ENCODE measurements at regions not wholly inside any gene's neighbourhood (a gene's known extent, or its start where the extent isn't known, plus 50 kb on each side); places are given as distances from the start of the nearest gene placed in this dataset.

DNA sequence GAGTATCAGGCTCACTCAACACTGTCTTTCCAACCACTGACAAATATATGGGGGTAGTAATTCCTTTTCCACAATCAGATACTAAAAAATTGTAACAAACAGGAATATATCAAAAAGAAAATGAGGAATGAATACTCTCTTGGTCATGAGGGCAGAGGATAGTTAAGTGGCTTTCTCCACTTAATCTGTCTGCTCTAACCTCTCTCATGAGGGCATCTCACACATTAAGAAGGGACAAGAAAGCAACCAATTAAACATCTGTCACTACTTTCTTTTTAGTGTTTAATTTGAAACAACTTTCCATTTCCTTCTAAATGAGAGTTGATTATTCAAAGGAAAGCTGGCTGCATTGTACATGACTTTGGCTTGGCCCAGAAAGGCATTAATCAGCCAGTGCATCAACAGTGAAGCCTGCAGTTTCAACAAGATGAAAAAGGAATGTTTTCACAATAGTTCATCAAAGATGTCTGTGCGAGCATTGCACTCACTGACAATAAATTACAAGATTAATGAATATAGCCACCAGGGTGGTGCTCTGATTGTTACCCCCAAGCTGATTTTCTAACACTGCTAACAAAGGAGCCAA is 142.0 kb downstream of the SEC23A start:
- no peak for TF ChIP-seq RARB (CRISPR knock-in tag; IDR thresholded peaks at IDR 0.05)
- no peak for TF ChIP-seq POU6F1 (CRISPR knock-in tag; IDR thresholded peaks at IDR 0.05; ENCODE audit: borderline replicate concordance, low read depth)
- no peak for TF ChIP-seq TOX (CRISPR knock-in tag; IDR thresholded peaks at IDR 0.05; ENCODE audit: borderline replicate concordance)
- TF ChIP-seq PATZ1 (CRISPR knock-in tag; IDR thresholded peaks at IDR 0.05; ENCODE audit: borderline replicate concordance) = no peak
- TF ChIP-seq, protein P1, sequence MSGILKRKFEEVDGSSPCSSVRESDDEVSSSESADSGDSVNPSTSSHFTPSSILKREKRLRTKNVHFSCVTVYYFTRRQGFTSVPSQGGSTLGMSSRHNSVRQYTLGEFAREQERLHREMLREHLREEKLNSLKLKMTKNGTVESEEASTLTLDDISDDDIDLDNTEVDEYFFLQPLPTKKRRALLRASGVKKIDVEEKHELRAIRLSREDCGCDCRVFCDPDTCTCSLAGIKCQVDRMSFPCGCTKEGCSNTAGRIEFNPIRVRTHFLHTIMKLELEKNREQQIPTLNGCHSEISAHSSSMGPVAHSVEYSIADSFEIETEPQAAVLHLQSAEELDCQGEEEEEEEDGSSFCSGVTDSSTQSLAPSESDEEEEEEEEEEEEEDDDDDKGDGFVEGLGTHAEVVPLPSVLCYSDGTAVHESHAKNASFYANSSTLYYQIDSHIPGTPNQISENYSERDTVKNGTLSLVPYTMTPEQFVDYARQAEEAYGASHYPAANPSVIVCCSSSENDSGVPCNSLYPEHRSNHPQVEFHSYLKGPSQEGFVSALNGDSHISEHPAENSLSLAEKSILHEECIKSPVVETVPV (CRISPR knock-in tag; IDR thresholded peaks at IDR 0.05) = no peak
- TF ChIP-seq ESRRG (CRISPR knock-in tag; IDR thresholded peaks at IDR 0.05) = no peak
- no peak for TF ChIP-seq ZFP30 (CRISPR knock-in tag; IDR thresholded peaks at IDR 0.05)
- TF ChIP-seq BACH2 (CRISPR knock-in tag; IDR thresholded peaks at IDR 0.05; ENCODE audit: borderline replicate concordance) = no peak
- TF ChIP-seq, protein P2, sequence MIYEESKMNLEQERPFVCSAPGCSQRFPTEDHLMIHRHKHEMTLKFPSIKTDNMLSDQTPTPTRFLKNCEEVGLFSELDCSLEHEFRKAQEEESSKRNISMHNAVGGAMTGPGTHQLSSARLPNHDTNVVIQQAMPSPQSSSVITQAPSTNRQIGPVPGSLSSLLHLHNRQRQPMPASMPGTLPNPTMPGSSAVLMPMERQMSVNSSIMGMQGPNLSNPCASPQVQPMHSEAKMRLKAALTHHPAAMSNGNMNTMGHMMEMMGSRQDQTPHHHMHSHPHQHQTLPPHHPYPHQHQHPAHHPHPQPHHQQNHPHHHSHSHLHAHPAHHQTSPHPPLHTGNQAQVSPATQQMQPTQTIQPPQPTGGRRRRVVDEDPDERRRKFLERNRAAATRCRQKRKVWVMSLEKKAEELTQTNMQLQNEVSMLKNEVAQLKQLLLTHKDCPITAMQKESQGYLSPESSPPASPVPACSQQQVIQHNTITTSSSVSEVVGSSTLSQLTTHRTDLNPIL (CRISPR knock-in tag; IDR thresholded peaks at IDR 0.05; ENCODE audit: low read depth) = no peak
- no peak for TF ChIP-seq GLIS3 (CRISPR knock-in tag; IDR thresholded peaks at IDR 0.05)
- TF ChIP-seq PPARA (CRISPR knock-in tag; IDR thresholded peaks at IDR 0.05; ENCODE audit: borderline replicate concordance) = no peak
- TF ChIP-seq OSR1 (CRISPR knock-in tag; IDR thresholded peaks at IDR 0.05) = no peak
- no peak for TF ChIP-seq SNAI2 (CRISPR knock-in tag; IDR thresholded peaks at IDR 0.05)
- TF ChIP-seq ZNF70 (CRISPR knock-in tag; IDR thresholded peaks at IDR 0.05) = no peak
- no peak for TF ChIP-seq ZC3H10 (CRISPR knock-in tag; IDR thresholded peaks at IDR 0.05)
- TF ChIP-seq TSHZ2 (CRISPR knock-in tag; IDR thresholded peaks at IDR 0.05) = no peak
- TF ChIP-seq CSDC2 (CRISPR knock-in tag; IDR thresholded peaks at IDR 0.05) = no peak
- TF ChIP-seq ZFP3 (CRISPR knock-in tag; IDR thresholded peaks at IDR 0.05) = no peak
- no peak for TF ChIP-seq ZNF565 (CRISPR knock-in tag; conservative IDR thresholded peaks at IDR 0.05; ENCODE audit: low read depth)
- no peak for ATAC-seq

GRCh38 chr14:38959021-38959420 is 144.0 kb downstream of the SEC23A start:
- ATAC-seq = no peak
- TF ChIP-seq RARB (CRISPR knock-in tag; IDR thresholded peaks at IDR 0.05) (no peak), PPARA (CRISPR knock-in tag; IDR thresholded peaks at IDR 0.05; ENCODE audit: borderline replicate concordance) (no peak)

DNA sequence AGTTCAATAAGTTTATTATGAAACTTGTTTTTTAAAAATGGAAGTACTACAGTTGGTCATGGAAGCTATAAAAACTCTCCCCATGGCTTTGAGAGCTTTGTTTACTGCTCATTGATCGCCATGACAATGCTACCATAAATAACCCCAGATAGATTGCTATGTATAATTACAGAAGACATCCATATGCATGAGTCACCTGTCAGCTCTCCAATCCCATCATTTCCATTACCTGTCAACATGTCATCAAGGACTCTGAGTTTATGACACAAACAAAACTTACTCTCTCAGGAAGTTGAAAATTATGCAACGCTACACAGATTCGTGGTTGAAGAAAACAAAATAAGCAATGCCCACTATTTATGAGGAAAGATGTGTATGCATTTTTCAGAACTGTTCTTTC is 144.4 kb downstream of the SEC23A start:
- ATAC-seq = no peak
- no peak for TF ChIP-seq GLIS3 (CRISPR knock-in tag; IDR thresholded peaks at IDR 0.05)
- TF ChIP-seq POU6F1 (CRISPR knock-in tag; IDR thresholded peaks at IDR 0.05; ENCODE audit: borderline replicate concordance, low read depth) = no peak
- TF ChIP-seq TSHZ2 (CRISPR knock-in tag; IDR thresholded peaks at IDR 0.05) = no peak
- no peak for TF ChIP-seq ZNF70 (CRISPR knock-in tag; IDR thresholded peaks at IDR 0.05)
- TF ChIP-seq, protein P2 (CRISPR knock-in tag; IDR thresholded peaks at IDR 0.05; ENCODE audit: low read depth) = no peak
- no peak for TF ChIP-seq PATZ1 (CRISPR knock-in tag; IDR thresholded peaks at IDR 0.05; ENCODE audit: borderline replicate concordance)
- no peak for TF ChIP-seq ZFP30 (CRISPR knock-in tag; IDR thresholded peaks at IDR 0.05)
- no peak for TF ChIP-seq PPARA (CRISPR knock-in tag; IDR thresholded peaks at IDR 0.05; ENCODE audit: borderline replicate concordance)

Measured in SK-N-SH treated with all-trans-retinoic acid at 6 μM for 48 hours (cell line).